Thyroid gland (tissue), 4 donors: ENCODE measurements at regions not wholly inside any gene's neighbourhood (a gene's known extent, or its start where the extent isn't known, plus 50 kb on each side); places are given as distances from the start of the nearest gene placed in this dataset.

Source experiments
- DNase-seq, 2 donors: peaks; one replicate each; pipeline ENCODE4 v3.0.0-alpha.2; 2019
- H3K27ac ChIP-seq, 3 donors: fragments of 200-600 bp; sonication (generic); 1 replicate in 2 of 3; 2 replicates in 1 of 3; pipeline ENCODE4 v1.5.1; 2016 to 2019; ENCODE audit warnings: mild to moderate bottlenecking in 1 of 3, moderate library complexity in 1 of 3
- H3K27me3 ChIP-seq: fragments of 200-600 bp; sonication (generic); one replicate; pipeline ENCODE4 v1.5.1; 2019
- H3K36me3 ChIP-seq, 2 donors: fragments of 200-600 bp; sonication (generic); one replicate each; pipeline ENCODE4 v1.5.1; 2016 to 2019
- H3K4me1 ChIP-seq, 2 donors: fragments of 200-600 bp; sonication (generic); one replicate each; pipeline ENCODE4 v1.5.1; 2017 to 2019
- H3K4me3 ChIP-seq, 3 donors: fragments of 200-600 bp; sonication (generic); replicated peaks in 1 of 3; 1 replicate in 2 of 3; 2 replicates in 1 of 3; pipeline ENCODE4 v1.5.1; 2016; ENCODE audit warnings: mild to moderate bottlenecking in 1 of 3
- H3K9me3 ChIP-seq: fragments of 200-600 bp; sonication (generic); one replicate; pipeline ENCODE4 v1.5.1; 2017
- POLR2A ChIP-seq, 2 donors: fragments of 450-650 bp; IDR thresholded peaks; one replicate each; pipeline ENCODE4 v1.6.1; 2017; ENCODE audit warnings: antibody characterized with exemption in 2 of 2, mild to moderate bottlenecking in 2 of 2, moderate library complexity in 1 of 2
- WGBS, 2 donors: methylation state at CpG; one replicate each; pipeline ENCODE4 v1.1.5; 2017; 5-methylcytosine and 5-hydroxymethylcytosine counted together
- intact Hi-C: fragments of 100-400 bp; cut with DNase I; formaldehyde crosslinking; loops from one replicate; pipeline ENCODE4 v1.15.1; 2023
- TF ChIP-seq, protein P1 (sequence below), 6 experiments: fragments of 200-600 bp in 3 of 6; fragments of 450-650 bp in 3 of 6; sonication (generic) in 3 of 6; IDR thresholded peaks; one replicate each; pipeline ENCODE4 v1.5.1; 2016 to 2019; ENCODE audit warnings: antibody characterized with exemption in 6 of 6, mild to moderate bottlenecking in 2 of 6, inconsistent platforms in 1 of 6, moderate library complexity in 1 of 6

DNA sequence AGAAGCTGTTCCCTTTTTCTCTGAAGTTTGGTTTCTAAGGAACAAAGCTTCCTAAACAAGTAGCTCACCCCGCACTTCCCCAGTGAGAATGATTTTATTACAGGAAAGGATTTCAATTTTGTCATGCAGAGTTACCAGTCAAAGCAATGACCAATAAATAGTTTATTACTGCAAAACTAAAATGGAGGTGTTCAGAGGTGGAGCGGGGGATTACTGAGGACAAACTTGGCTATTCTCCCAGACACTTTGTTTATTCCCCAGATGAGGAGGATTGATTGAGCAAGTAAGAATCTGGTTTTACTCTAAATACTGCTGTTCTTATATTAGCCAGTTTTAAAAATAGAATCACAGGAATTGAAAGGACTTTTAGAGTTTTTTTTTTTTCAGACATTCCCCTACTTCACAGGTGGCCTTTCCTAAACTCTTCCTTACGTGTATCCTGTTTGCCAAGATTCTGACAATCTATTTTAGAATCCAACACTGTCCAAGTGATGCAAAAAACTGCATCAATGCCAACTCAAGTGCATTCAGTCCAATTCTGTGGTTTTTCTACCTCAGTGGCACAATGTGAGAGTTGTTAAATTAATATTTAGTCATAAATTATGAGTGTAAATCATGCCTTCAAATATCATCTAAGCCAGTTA is 136.1 kb downstream of the TNFSF18 start:
- DNase-seq, result no peak
- H3K36me3 ChIP-seq, result no peaks in the 10 kb centered on the region
- H3K27me3 ChIP-seq, result no peaks in the 10 kb centered on the region
- H3K27ac ChIP-seq, result no peak overlapping the region
- TF ChIP-seq POLR2A (IDR thresholded peaks at IDR 0.05), result no peak
- TF ChIP-seq, protein P1, sequence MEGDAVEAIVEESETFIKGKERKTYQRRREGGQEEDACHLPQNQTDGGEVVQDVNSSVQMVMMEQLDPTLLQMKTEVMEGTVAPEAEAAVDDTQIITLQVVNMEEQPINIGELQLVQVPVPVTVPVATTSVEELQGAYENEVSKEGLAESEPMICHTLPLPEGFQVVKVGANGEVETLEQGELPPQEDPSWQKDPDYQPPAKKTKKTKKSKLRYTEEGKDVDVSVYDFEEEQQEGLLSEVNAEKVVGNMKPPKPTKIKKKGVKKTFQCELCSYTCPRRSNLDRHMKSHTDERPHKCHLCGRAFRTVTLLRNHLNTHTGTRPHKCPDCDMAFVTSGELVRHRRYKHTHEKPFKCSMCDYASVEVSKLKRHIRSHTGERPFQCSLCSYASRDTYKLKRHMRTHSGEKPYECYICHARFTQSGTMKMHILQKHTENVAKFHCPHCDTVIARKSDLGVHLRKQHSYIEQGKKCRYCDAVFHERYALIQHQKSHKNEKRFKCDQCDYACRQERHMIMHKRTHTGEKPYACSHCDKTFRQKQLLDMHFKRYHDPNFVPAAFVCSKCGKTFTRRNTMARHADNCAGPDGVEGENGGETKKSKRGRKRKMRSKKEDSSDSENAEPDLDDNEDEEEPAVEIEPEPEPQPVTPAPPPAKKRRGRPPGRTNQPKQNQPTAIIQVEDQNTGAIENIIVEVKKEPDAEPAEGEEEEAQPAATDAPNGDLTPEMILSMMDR (IDR thresholded peaks at IDR 0.05), result no peak
- H3K9me3 ChIP-seq, result no peaks in the 10 kb centered on the region
- WGBS, 2 donors, result 43 to 57% methylated on average over 3 of the region's 3 CpGs
- H3K4me1 ChIP-seq, result no peaks in the 10 kb centered on the region
- intact Hi-C loops, result no loop called here
- H3K4me3 ChIP-seq, result no peak overlapping the region

DNA sequence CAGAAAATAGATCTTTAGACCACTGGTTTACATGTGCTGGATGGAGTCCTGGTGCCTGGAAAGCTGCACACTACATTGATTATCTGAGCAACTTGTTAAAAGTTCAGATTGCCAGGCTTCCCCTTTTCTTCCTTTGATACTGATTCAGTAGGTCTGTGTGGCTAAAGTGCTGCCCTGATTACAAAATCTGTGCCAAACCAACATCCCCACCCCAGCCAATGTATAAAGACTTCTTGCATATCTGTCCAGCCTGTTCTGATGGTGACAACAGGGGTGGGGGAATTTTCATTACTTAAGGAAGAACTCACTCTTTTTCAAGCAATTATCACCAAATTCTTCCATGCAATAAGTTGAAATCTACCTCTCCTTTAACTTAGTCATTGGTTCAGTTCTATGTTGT is 135.5 kb downstream of the TNFSF18 start:
- no peaks in the 10 kb centered on the region for H3K36me3 ChIP-seq
- intact Hi-C loops, result no loop called here
- no peaks in the 10 kb centered on the region for H3K9me3 ChIP-seq
- H3K4me1 ChIP-seq, result no peaks in the 10 kb centered on the region
- no peak overlapping the region for H3K27ac ChIP-seq
- no peak overlapping the region for H3K4me3 ChIP-seq
- no peaks in the 10 kb centered on the region for H3K27me3 ChIP-seq
- TF ChIP-seq, protein P1 (IDR thresholded peaks at IDR 0.05), result no peak
- TF ChIP-seq POLR2A (IDR thresholded peaks at IDR 0.05), result no peak
- DNase-seq, result no peak

DNA sequence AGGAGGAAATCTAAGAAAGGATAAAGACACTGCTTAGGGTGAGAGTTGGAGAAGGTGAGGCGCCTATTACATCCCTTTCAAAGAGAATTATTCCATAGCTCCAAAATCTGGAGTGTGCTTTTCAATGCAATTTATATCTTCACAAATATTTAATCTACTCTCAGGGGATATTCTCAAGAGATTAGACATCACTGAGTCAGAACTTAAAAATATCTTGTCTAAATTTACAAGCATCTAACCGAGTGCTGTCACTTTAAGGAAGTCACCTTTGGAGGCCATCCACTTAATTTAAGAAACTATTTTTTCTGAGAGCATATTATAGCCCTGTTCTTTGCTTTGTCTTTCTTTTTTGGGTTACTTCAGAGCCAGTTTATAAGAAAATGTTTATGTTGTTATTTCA is 134.6 kb downstream of the TNFSF18 start:
- 79 to 86% methylated on average over 2 of the region's 2 CpGs for WGBS, 2 donors
- intact Hi-C loops, result no loop called here
- Histone ChIP-seq H3K36me3 (no peaks in the 10 kb centered on the region), H3K27me3 (no peaks in the 10 kb centered on the region), H3K27ac (no peak overlapping the region), H3K4me3 (no peak overlapping the region), H3K4me1 (no peaks in the 10 kb centered on the region), H3K9me3 (no peaks in the 10 kb centered on the region)
- TF ChIP-seq, protein P1 (IDR thresholded peaks at IDR 0.05), result no peak
- no peak for TF ChIP-seq POLR2A (IDR thresholded peaks at IDR 0.05)
- no peak for DNase-seq

DNA sequence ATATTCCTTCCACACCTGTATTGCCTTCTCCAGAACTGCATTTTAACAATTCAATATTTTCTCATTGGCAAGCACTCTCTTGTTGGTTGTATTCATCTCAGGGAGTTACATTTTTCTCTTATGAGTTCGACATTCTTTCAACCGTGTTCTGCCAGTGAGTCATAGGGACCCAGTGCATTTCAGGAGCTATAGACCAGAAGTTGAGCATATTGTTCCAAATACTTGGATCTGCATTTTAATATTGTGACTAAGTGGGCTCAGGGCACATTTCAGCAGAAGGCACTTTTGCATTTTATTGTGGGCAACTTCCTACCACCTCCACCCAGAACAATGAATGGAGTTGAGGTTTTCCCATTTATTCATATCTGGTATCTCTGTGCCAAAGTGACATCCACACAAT is 132.8 kb downstream of the TNFSF18 start:
- no peak overlapping the region for H3K4me3 ChIP-seq
- 63 to 84% methylated on average over 2 of the region's 2 CpGs for WGBS, 2 donors
- no peaks in the 10 kb centered on the region for H3K4me1 ChIP-seq
- intact Hi-C loops, result no loop called here
- no peaks in the 10 kb centered on the region for H3K27me3 ChIP-seq
- TF ChIP-seq POLR2A (IDR thresholded peaks at IDR 0.05), result no peak
- TF ChIP-seq, protein P1 (IDR thresholded peaks at IDR 0.05), result no peak
- no peaks in the 10 kb centered on the region for H3K9me3 ChIP-seq
- no peak for DNase-seq
- no peak overlapping the region for H3K27ac ChIP-seq
- H3K36me3 ChIP-seq, result no peaks in the 10 kb centered on the region

DNA sequence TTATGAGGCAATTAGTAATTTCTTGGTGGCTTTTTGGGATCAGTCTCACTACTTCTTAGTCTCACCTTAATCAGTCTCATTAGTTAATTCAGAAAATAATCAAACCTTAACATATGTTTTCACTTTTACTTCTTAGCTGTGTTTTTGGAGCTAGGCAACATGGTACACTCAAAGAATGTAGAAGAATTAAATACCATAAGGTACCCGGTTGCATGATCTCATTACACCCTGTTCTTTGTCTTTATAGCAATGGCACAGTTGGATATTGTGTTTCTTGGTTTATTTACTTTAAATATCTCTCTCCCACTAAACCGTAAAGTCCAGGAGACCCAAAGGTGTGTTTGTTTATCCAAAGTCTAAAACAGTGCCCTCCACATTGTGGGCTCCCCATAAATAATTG is 132.3 kb downstream of the TNFSF18 start:
- 84 to 89% methylated on average over 2 of the region's 2 CpGs for WGBS, 2 donors
- Histone ChIP-seq H3K4me1 (no peaks in the 10 kb centered on the region), H3K27ac (no peak overlapping the region), H3K36me3 (no peaks in the 10 kb centered on the region), H3K27me3 (no peaks in the 10 kb centered on the region), H3K9me3 (no peaks in the 10 kb centered on the region), H3K4me3 (no peak overlapping the region)
- intact Hi-C loops, result no loop called here
- no peak for DNase-seq
- TF ChIP-seq, protein P1 (IDR thresholded peaks at IDR 0.05), result no peak
- no peak for TF ChIP-seq POLR2A (IDR thresholded peaks at IDR 0.05)
